ENCODE measurements at regions not wholly inside any gene's neighbourhood (a gene's known extent, or its start where the extent isn't known, plus 50 kb on each side); places are given as distances from the start of the nearest gene placed in this dataset.
A peak's percentile ranks its signal among the peaks of the same experiment; 100 is the strongest.
"Not testable (repeated sequence)": the region's sequence is repeated elsewhere in the genome, so short reads cannot be mapped to it uniquely, and the experiment has no call there.

DNA sequence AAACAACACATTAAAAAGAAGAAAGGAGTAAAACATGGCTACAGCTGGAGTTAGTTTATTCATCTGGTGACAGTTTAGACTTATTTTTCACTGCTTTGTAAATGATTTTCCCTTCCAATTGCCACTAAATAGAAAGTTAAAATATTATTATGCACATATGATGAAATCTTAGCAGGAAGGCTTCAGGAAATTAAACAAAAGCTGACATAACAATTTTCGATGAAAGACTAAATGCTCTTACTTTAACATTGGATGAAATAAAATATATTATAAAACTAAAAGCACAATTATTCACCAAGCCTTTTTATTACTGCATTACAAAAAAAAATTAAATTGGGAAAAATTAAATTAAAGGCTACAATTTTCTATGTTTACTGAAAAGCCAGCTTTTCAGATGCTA lies 158.0 kb downstream of the MMUT start:
- no peak overlapping the region for H2AFZ ChIP-seq (ENCODE audit: low read length)
- H3K4me3 ChIP-seq (ENCODE audit: low read length) = no peak overlapping the region
- H3K27ac ChIP-seq (ENCODE audit: low read length) = no peak overlapping the region
- no peaks in the 10 kb centered on the region for H3K27me3 ChIP-seq (ENCODE audit: low read length)
- intact Hi-C loops (cut with micrococcal nuclease) = loop anchor here (10.0 kb wide), 1 partner anchor 1220 kb away; no protein-coding TSS in a partner anchor
- H3K79me2 ChIP-seq (ENCODE audit: low read length) = no peaks in the 10 kb centered on the region
- H4K20me1 ChIP-seq (ENCODE audit: low read length) = no peaks in the 10 kb centered on the region
- H3K4me2 ChIP-seq (ENCODE audit: low read length) = no peak overlapping the region
- peaks cover 14% of the 10 kb centered on the region for H3K4me1 ChIP-seq (ENCODE audit: insufficient read depth, low read length)
- no peak for ATAC-seq
- H3K36me3 ChIP-seq (ENCODE audit: low read depth, low read length) = no peaks in the 10 kb centered on the region
- H3K9me2 ChIP-seq (replicated peaks; ENCODE audit: low read length) = no peaks in the 10 kb centered on the region
- CTCF ChIA-PET = no interaction called here
- no peak overlapping the region for H3K9ac ChIP-seq (ENCODE audit: low read length)
- no peaks in the 10 kb centered on the region for H3F3A ChIP-seq (ENCODE audit: low read length, unreplicated experiment)
- POLR2A ChIA-PET (ENCODE audit: unreplicated experiment) = no interaction called here
- no TSS peak for BruUV-seq (replicated peaks)
- TF ChIP-seq, protein P1, sequence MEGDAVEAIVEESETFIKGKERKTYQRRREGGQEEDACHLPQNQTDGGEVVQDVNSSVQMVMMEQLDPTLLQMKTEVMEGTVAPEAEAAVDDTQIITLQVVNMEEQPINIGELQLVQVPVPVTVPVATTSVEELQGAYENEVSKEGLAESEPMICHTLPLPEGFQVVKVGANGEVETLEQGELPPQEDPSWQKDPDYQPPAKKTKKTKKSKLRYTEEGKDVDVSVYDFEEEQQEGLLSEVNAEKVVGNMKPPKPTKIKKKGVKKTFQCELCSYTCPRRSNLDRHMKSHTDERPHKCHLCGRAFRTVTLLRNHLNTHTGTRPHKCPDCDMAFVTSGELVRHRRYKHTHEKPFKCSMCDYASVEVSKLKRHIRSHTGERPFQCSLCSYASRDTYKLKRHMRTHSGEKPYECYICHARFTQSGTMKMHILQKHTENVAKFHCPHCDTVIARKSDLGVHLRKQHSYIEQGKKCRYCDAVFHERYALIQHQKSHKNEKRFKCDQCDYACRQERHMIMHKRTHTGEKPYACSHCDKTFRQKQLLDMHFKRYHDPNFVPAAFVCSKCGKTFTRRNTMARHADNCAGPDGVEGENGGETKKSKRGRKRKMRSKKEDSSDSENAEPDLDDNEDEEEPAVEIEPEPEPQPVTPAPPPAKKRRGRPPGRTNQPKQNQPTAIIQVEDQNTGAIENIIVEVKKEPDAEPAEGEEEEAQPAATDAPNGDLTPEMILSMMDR (conservative IDR thresholded peaks at IDR 0.05; ENCODE audit: low read depth, low read length) = no peak
- TF ChIP-seq EZH2phosphoT487 (IDR thresholded peaks at IDR 0.05; ENCODE audit: borderline replicate concordance, low read length) (no peak), EZH2 (IDR thresholded peaks at IDR 0.05; ENCODE audit: low read length, unreplicated experiment) (no peak)
- no peaks in the 10 kb centered on the region for H3K9me3 ChIP-seq (ENCODE audit: low read length)
- DNase-seq = no peak

DNA sequence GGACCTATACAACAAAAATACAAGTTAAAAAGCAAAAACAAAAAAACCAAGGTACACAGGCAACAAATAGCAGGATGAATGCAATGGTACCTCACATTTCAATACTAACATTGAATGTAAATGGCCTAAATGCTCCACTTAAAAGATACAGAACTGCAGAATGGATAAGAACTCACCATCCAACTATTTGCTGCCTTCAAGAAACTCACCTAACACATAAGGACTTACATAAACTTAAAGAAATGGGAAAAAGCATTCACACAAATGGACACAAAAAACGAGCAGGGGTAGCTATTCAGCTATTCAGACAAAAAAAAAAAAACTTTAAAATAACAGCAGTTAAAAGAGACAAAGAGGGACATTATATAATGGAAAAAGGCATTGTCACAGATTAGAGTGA lies 158.7 kb downstream of the MMUT start:
- H4K20me1 ChIP-seq (ENCODE audit: low read length); H3K9me3 ChIP-seq (ENCODE audit: low read length); H3K36me3 ChIP-seq (ENCODE audit: low read depth, low read length); ATAC-seq; POLR2A ChIA-PET (ENCODE audit: unreplicated experiment); H3K4me3 ChIP-seq (ENCODE audit: low read length); DNase-seq; H3K4me2 ChIP-seq (ENCODE audit: low read length); H3K27ac ChIP-seq (ENCODE audit: low read length); H3K9me2 ChIP-seq (replicated peaks; ENCODE audit: low read length); CTCF ChIA-PET; H2AFZ ChIP-seq (ENCODE audit: low read length); H3F3A ChIP-seq (ENCODE audit: low read length, unreplicated experiment); BruUV-seq (replicated peaks); H3K27me3 ChIP-seq (ENCODE audit: low read length); H3K79me2 ChIP-seq (ENCODE audit: low read length); H3K9ac ChIP-seq (ENCODE audit: low read length): not testable (repeated sequence)
- intact Hi-C loops (cut with micrococcal nuclease) = loop anchor here (10.0 kb wide), 1 partner anchor 1220 kb away; no protein-coding TSS in a partner anchor
- peaks cover 18% of the 10 kb centered on the region for H3K4me1 ChIP-seq (ENCODE audit: insufficient read depth, low read length)

- CTCF ChIA-PET = no interaction called here
- intact Hi-C loops (cut with micrococcal nuclease) = loop anchor here (1.0 to 10.0 kb wide), 5 partner anchors 26 to 1216 kb away; no protein-coding TSS in a partner anchor
- ATAC-seq = peak; percentile 57
- peaks cover 18% of the 10 kb centered on the region for H3K4me1 ChIP-seq (ENCODE audit: insufficient read depth, low read length)
- no peaks in the 10 kb centered on the region for H3K27me3 ChIP-seq (ENCODE audit: low read length)
- no peak overlapping the region for H3K4me3 ChIP-seq (ENCODE audit: low read length)
- DNase-seq = peak; percentile 29
- POLR2A ChIA-PET (ENCODE audit: unreplicated experiment) = interaction anchor here (0.6 kb wide), 1 partner anchor 474 kb away, joined by 4 read pairs; no protein-coding TSS in a partner anchor
- no peaks in the 10 kb centered on the region for H3F3A ChIP-seq (ENCODE audit: low read length, unreplicated experiment)
- H3K36me3 ChIP-seq (ENCODE audit: low read depth, low read length) = no peaks in the 10 kb centered on the region
- no peaks in the 10 kb centered on the region for H3K9me2 ChIP-seq (replicated peaks; ENCODE audit: low read length)
- H3K4me2 ChIP-seq (ENCODE audit: low read length) = peak overlapping the region; percentile 41
- H2AFZ ChIP-seq (ENCODE audit: low read length) = no peak overlapping the region
- H3K9me3 ChIP-seq (ENCODE audit: low read length) = no peaks in the 10 kb centered on the region
- TF ChIP-seq, protein P1 (conservative IDR thresholded peaks at IDR 0.05; ENCODE audit: low read depth, low read length) = no peak
- no peak for TF ChIP-seq EZH2phosphoT487 (IDR thresholded peaks at IDR 0.05; ENCODE audit: borderline replicate concordance, low read length)
- TF ChIP-seq EZH2 (IDR thresholded peaks at IDR 0.05; ENCODE audit: low read length, unreplicated experiment) = no peak
- H3K79me2 ChIP-seq (ENCODE audit: low read length) = no peaks in the 10 kb centered on the region
- no peaks in the 10 kb centered on the region for H4K20me1 ChIP-seq (ENCODE audit: low read length)
- H3K9ac ChIP-seq (ENCODE audit: low read length) = no peak overlapping the region
- H3K27ac ChIP-seq (ENCODE audit: low read length) = peak overlapping the region; percentile 51
- no TSS peak for BruUV-seq (replicated peaks)
Observed at GRCh38 chr6:49300911-49301310, 162.1 kb downstream of the MMUT start.

All from PC-3 (cell line).